OCI-LY3 (cell line): ENCODE measurements at regions not wholly inside any gene's neighbourhood (a gene's known extent, or its start where the extent isn't known, plus 50 kb on each side); places are given as distances from the start of the nearest gene placed in this dataset.

ENCODE experiments used
- H2AFZ ChIP-seq: fragments of 200-600, 300-600 bp; shearing (Covaris generic); 2 replicates; pipeline ENCODE4 v1.6.0; 2014; ENCODE audit warnings: antibody characterized with exemption, low read depth, low read length
- H3K27ac ChIP-seq: fragments of 200-600, 300-600 bp; sonication (generic); 2 replicates; pipeline ENCODE4 v1.5.1; 2014; ENCODE audit warnings: mild to moderate bottlenecking, low read length, moderate library complexity, mixed read lengths
- H3K27me3 ChIP-seq: fragments of 200-600, 300-600 bp; sonication (generic); 2 replicates; pipeline ENCODE4 v1.6.1; 2014; ENCODE audit warnings: low read depth, low read length, mixed read lengths
- H3K36me3 ChIP-seq: fragments of 200-600, 300-600 bp; sonication (generic); replicated peaks from 2 replicates; pipeline ENCODE3; 2014; ENCODE audit warnings: low read depth, low read length, mixed read lengths
- H3K4me1 ChIP-seq: fragments of 300-600, 200-600 bp; sonication (generic); 2 replicates; pipeline ENCODE4 v1.6.1; 2014; ENCODE audit warnings: low read length, mixed read lengths
- H3K4me2 ChIP-seq: fragments of 200-600, 300-600 bp; sonication (generic); 2 replicates; pipeline ENCODE4 v1.6.1; 2014; ENCODE audit warnings: low read length, mixed read lengths
- H3K4me3 ChIP-seq: fragments of 300-600, 200-600 bp; sonication (generic); 2 replicates; pipeline ENCODE4 v1.5.1; 2014; ENCODE audit warnings: antibody characterized with exemption, mild to moderate bottlenecking, low read length, moderate library complexity
- H3K79me2 ChIP-seq: fragments of 300-600, 200-600 bp; shearing (Covaris generic); 2 replicates; pipeline ENCODE4 v1.6.1; 2014; ENCODE audit warnings: mild to moderate bottlenecking, low read length, mixed read lengths
- H3K9ac ChIP-seq: fragments of 300-600, 200-600 bp; shearing (Covaris generic); 2 replicates; pipeline ENCODE4 v1.6.0; 2014; ENCODE audit warnings: mild to moderate bottlenecking, low read length, moderate library complexity
- H3K9me3 ChIP-seq: fragments of 200-600, 300-600 bp; shearing (Covaris generic); 2 replicates; pipeline ENCODE4 v1.6.1; 2014; ENCODE audit warnings: low read length, mixed read lengths; ENCODE audit not compliant: insufficient read depth
- H4K20me1 ChIP-seq: fragments of 200-600, 300-600 bp; sonication (generic); 2 replicates; pipeline ENCODE4 v1.6.1; 2016; ENCODE audit warnings: low read length, mixed read lengths; ENCODE audit not compliant: insufficient read depth
- CTCF ChIP-seq: fragments of 200-600, 300-600 bp; sonication (generic); IDR thresholded peaks from 2 replicates; pipeline ENCODE4 v1.5.1; 2014; ENCODE audit warnings: antibody characterized with exemption, low read length, low read depth
- EZH2phosphoT487 ChIP-seq: fragments of 200-600 bp; shearing (Covaris generic); IDR thresholded peaks from 2 replicates; pipeline ENCODE4 v1.6.1; 2018; ENCODE audit warnings: antibody characterized with exemption, mixed run types, low read depth

GRCh38 chr22:47299211-47299862 is 536.9 kb downstream of the TBC1D22A start:
- no peaks in the 10 kb centered on the region for H3K79me2 ChIP-seq
- H3K4me2 ChIP-seq: no peak overlapping the region
- H3K4me1 ChIP-seq: no peaks in the 10 kb centered on the region
- H3K9ac ChIP-seq: no peak overlapping the region
- no peak overlapping the region for H2AFZ ChIP-seq
- no peak overlapping the region for H3K4me3 ChIP-seq
- no peaks in the 10 kb centered on the region for H3K9me3 ChIP-seq
- no peak for TF ChIP-seq EZH2phosphoT487
- no peaks in the 10 kb centered on the region for H4K20me1 ChIP-seq
- H3K36me3 ChIP-seq: no peaks in the 10 kb centered on the region
- H3K27ac ChIP-seq: no peak overlapping the region
- peaks cover 9% of the 10 kb centered on the region for H3K27me3 ChIP-seq

GRCh38 chr22:47298017-47298785 is 535.8 kb downstream of the TBC1D22A start:
- no peaks in the 10 kb centered on the region for H3K36me3 ChIP-seq
- no peak overlapping the region for H3K27ac ChIP-seq
- H3K9me3 ChIP-seq: no peaks in the 10 kb centered on the region
- H3K4me1 ChIP-seq: no peaks in the 10 kb centered on the region
- no peaks in the 10 kb centered on the region for H4K20me1 ChIP-seq
- no peak overlapping the region for H2AFZ ChIP-seq
- no peak overlapping the region for H3K9ac ChIP-seq
- no peaks in the 10 kb centered on the region for H3K79me2 ChIP-seq
- H3K4me3 ChIP-seq: no peak overlapping the region
- H3K4me2 ChIP-seq: no peak overlapping the region
- H3K27me3 ChIP-seq: peaks cover 11% of the 10 kb centered on the region
- TF ChIP-seq CTCF: no peak
- TF ChIP-seq EZH2phosphoT487: no peak

- peaks cover 15% of the 10 kb centered on the region for H3K27me3 ChIP-seq
- H3K36me3 ChIP-seq: no peaks in the 10 kb centered on the region
- no peak overlapping the region for H3K27ac ChIP-seq
- H3K9ac ChIP-seq: no peak overlapping the region
- TF ChIP-seq CTCF (no peak), EZH2phosphoT487 (no peak)
- no peaks in the 10 kb centered on the region for H4K20me1 ChIP-seq
- no peaks in the 10 kb centered on the region for H3K4me1 ChIP-seq
- H3K9me3 ChIP-seq: no peaks in the 10 kb centered on the region
- H3K79me2 ChIP-seq: no peaks in the 10 kb centered on the region
- H3K4me3 ChIP-seq: no peak overlapping the region
- H3K4me2 ChIP-seq: no peak overlapping the region
- H2AFZ ChIP-seq: no peak overlapping the region
Measured at GRCh38 chr22:47297261-47298016, 535.0 kb downstream of the TBC1D22A start.

- Histone ChIP-seq H3K27ac (no peak overlapping the region), H3K36me3 (no peaks in the 10 kb centered on the region), H2AFZ (no peak overlapping the region), H3K4me1 (no peaks in the 10 kb centered on the region), H4K20me1 (no peaks in the 10 kb centered on the region), H3K4me3 (no peak overlapping the region), H3K9ac (no peak overlapping the region), H3K4me2 (no peak overlapping the region), H3K79me2 (no peaks in the 10 kb centered on the region), H3K9me3 (no peaks in the 10 kb centered on the region), H3K27me3 (peaks cover 15% of the 10 kb centered on the region)
- TF ChIP-seq EZH2phosphoT487 (no peak), CTCF (no peak)
Measured at GRCh38 chr22:47296405-47297260, 534.2 kb downstream of the TBC1D22A start.
